ENCODE measurements at regions not wholly inside any gene's neighbourhood (a gene's known extent, or its start where the extent isn't known, plus 50 kb on each side); places are given as distances from the start of the nearest gene placed in this dataset.

- no peak for DNase-seq
Observed at GRCh38 chr18:28652654-28653053, 475.7 kb upstream of the CDH2 start.

GRCh38 chr18:28651298-28651697 lies 474.4 kb upstream of the CDH2 start:
- DNase-seq, result no peak

DNA sequence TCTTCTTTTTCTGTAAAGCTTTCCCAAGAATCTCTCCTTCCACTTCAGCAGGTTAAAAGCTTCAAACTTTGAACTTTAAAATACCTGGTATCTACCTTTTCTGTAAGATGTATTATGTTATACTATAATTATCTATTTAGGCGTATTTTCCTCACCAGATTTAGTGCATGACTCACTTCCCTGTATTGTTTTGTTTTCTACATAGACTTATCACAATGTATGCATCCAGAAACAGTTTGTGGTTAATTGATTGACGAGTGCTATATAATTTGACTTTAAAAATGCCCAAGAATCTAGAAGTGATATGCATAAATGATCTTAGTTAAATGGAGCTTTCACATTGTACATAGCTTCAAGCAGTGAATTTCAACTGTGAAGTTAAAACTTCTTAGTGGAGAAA lies 473.9 kb upstream of the CDH2 start:
- no peak for DNase-seq

GRCh38 chr18:28647961-28648360 lies 471.0 kb upstream of the CDH2 start:
- DNase-seq, result no peak

DNA sequence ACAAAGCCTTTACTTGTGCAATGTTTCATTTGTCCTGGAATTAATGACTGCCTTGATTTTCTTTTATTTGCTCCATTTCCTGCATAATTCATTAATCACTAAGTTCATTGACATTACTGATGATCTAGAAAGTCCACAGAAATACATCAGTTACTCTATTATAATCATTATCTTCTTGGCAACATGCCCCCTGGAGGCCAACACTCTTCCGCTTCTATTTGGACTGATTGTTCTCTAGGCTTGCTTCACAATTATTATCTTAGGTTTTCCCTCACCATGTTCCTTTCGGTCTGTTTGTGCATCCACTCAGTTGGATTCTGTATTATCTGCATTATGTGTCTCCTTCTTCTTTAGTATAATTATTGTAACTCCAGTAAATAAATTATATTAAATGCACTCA lies 461.0 kb upstream of the CDH2 start:
- no peak for DNase-seq

DNA sequence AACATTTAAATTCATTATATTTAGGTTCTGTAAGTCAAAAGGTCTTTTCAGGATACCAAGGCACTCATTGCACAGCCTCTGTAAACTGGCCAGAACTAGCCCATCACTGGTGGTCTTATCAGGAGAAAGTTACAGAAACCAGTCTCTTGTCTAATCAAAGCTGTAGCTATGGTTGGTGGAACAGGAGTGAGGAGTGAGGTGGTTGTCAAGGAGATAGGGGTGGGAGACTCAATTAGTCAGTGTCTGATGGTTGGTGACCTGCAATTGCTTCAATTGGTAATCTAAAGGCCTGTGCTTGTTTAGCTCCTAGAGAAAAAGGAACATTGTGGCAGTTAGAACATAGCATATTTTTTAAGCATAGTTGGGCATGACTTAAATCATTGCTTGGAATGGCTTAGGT lies 458.6 kb upstream of the CDH2 start:
- no peak for DNase-seq

GRCh38 chr18:28626756-28627155 lies 449.8 kb upstream of the CDH2 start:
- DNase-seq, result no peak

DNA sequence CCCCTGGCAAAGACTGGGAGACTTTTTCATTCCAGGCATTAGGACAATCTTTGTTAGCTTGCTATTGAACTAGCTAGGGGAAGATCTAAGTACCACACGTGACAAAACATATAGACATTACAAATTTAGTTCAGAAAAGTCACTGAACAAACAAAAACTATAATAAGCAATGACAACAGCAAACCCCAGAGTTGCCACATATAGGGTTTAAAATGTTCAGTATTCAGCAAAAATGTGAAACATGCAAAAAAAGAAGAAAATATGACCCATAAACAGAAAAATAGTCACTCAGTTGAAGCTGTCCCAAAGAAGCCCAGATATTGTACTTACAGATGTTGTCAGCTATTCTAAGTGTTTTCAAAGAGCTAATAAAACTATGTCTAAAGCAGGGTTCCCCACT lies 431.1 kb upstream of the CDH2 start:
- DNase-seq, result no peak

DNA sequence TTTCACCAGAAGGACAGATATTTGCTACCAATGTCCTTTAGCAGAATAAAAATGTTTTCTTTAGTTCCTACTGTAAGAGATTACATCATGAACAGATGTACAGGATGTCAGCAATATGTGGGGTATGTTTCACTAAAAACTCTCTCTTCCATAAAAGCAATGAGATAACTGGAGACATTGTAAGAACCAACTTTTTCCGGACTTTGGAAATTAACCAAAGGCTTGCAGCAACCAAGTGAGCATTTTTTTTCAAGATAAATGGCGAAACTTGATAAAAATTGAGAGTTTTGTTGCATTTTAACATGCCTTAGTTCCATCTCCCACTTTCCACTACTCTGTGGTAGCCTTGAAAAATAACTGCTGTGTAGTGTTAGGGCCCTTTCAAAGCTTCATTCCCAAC lies 429.8 kb upstream of the CDH2 start:
- DNase-seq, result no peak

- DNase-seq, result no peak
Observed at GRCh38 chr18:28602391-28602790, 425.5 kb upstream of the CDH2 start.

DNA sequence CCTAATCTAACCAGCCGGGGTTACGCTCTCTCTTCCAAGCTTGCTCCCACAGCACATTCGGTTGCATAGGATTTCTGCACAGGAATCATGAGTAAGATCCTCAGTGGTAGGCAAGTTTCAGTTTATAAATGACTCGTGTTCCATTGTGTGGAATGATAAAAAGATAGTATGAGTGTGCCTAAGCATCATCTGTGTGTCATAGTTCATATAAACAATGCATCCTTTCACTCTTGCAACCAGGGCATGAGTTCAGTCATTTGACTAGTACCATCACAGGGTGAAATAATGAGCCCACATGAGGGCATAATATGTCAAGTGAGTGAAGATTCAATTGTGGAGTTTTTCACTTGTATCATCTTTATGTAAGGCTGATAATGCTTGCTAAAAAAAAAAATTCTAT lies 417.1 kb upstream of the CDH2 start:
- no peak for DNase-seq

GRCh38 chr18:28588884-28589549 lies 412.1 kb upstream of the CDH2 start:
- DNase-seq, result no peak

DNA sequence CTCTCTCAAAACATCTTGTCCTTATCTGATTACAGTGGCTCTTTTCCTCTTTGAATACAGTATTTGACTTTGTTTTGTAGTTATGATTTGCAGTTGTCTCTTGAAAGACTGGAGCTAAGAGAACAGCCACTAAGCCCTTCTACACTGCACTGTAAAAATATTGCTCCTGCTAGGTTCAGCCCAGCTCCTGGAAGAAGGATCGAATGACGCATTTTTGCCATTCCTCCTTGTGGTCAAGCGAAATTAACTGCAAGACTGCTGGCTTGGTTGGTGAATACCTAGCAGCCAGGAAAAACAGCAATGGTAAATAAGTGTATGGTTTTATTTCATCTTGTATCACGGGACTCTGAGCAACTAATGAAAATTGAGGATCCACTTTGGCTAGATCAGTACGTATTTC lies 407.8 kb upstream of the CDH2 start:
- DNase-seq, result no peak

DNA sequence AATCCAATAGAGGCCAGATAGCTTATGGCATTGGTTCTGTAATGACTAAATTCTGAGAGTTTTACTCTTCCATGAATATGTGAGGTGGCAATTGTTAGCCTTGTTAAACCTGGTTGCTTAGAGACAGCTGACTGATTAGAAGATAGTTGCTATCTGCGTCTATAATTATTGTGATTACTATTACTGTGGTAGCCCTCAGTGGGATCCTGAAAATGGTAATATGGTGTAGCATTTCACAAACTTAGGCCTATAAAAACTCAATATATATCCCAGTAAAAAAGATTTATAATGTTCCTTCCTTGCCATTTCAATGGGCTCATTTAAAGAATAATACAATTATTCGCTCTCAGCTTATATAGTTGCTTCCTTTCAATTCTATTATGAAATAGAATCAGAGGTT lies 405.8 kb upstream of the CDH2 start:
- DNase-seq, result no peak

DNA sequence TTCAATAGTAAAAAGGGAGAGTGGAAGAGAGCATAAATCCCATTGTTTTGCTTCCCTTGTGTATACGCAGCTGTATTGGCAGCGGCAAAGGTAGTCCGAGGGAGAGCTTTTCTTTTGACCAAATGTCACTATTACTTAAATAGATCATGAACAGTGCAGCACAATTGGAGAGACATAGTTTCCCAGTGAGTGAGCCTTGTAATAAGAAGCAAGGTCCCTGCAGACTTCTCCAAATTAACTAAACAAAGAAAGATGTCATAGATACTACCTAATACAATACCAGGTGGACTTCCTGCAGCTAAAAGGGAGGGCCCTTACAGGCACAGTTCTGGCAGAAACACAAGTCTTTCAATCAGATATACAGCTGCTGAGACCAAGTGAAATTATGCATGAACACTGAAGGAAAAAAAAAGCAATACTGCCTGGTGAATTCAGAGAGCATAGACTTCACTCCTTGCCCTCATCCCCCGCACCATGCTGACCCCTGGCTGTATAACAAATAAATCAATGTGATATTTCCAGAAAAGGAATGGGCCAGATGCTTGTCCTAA lies 404.7 kb upstream of the CDH2 start:
- no peak for DNase-seq

DNA sequence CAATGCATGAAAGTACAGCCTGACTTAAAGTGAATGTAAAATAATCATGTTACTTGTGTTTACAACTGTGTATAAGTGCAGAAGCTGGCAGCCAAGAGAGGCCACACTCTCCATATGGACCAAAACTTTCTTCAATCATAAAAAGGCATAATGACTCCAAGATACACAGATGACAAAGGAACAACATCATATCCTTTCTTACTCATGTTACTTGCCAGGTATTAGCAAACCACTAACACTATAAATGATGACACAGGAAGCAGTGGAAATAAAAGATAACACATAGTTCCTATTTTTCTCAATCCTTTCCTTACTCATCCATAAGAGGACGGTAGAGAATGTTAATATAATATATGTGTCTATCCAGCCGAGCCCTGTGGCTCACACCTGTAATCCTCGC lies 400.0 kb upstream of the CDH2 start:
- no peak for DNase-seq

DNA sequence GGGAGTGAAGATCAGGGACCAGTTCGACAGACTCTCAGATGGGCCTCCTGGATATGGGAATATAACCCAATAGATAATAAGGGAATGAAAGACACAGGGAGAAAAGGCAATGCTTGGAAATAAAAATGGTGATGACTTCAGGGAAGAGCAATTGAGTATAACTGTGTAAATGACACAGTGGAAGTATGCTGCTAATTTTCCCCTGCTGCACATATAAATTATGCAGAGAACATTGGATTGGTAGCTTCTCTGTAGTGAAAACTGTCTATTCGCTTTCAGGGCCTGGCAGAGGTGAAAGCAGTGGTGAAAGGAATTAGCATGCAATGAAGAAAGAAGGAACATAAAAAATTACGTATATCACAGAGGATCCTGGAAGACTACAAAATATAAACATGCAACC lies 398.2 kb upstream of the CDH2 start:
- no peak for DNase-seq

DNA sequence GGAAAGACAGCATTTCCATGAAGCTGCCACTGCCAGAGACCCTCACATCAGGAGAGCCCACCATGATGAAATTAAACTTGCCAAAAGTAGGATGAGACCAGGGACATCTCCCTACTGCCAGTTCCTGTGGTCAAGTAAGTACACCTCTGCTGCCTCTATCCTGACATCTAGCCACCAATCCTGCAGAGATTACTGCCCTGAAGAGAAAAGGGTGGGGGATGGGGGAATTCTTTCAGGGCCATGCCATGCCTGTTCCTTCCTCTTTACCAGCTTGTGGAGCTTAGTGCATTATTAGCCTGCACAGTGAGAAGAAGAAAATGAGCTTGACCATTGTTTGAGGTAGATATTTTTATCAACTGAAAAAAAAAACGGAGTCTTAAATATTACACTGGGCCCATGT lies 397.2 kb upstream of the CDH2 start:
- no peak for DNase-seq

DNA sequence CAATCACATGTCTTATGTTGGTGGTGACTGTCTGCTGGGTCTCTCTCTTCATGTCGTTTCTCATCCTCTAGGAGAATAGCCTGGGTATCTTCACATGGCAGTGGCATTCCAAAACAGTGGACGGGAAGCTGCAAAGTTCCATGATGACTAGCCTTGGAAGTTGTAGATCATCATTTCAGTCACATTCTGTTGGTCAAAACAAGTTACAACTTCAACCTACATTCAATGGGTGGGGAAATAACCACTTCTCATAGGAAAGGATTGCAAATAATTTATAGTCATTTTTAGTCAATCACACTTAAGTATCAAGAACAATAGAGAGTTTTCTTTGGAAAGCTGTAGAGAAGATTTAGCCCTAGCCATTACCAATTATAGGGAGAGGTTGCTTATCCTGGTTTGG lies 395.0 kb upstream of the CDH2 start:
- no peak for DNase-seq

DNA sequence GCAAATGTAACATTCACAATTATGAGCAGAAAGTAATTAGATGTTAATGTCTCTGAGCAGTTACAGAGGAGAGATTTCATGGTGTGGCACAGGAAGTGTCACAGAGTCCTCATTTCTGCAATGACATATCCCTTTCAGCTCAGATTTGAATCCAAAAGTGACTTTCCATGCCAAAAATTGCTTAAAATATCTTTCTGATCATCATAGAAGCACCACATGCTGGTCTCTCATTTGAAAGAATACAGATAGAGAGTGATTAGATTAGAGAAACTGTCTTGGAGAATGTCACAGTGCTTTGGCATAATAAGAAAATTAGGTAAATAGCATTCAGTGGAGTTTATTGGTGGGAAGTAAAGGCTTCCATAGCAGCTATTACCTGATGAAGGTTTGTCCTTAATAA lies 383.4 kb upstream of the CDH2 start:
- no peak for DNase-seq

DNA sequence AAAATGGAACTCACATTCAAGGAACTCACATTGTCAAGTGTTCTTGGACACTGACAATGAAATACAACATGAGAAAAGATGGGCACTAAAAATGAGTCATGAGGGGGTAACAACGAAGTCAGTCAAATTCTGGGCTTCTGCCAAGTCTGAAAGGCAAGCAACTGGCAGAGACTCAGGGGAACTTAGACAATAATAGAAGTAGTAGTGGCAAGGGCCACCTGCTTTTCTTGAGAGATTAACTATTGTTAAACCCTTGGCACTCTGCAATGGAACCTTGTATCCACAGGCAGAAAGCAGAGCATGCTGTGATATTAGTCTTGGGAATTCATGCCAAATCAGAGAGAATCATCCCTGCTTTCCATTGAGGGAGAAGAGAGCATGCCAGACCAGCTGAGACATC lies 382.6 kb upstream of the CDH2 start:
- no peak for DNase-seq

GRCh38 chr18:28541934-28542333 lies 365.0 kb upstream of the CDH2 start:
- no peak for DNase-seq

DNA sequence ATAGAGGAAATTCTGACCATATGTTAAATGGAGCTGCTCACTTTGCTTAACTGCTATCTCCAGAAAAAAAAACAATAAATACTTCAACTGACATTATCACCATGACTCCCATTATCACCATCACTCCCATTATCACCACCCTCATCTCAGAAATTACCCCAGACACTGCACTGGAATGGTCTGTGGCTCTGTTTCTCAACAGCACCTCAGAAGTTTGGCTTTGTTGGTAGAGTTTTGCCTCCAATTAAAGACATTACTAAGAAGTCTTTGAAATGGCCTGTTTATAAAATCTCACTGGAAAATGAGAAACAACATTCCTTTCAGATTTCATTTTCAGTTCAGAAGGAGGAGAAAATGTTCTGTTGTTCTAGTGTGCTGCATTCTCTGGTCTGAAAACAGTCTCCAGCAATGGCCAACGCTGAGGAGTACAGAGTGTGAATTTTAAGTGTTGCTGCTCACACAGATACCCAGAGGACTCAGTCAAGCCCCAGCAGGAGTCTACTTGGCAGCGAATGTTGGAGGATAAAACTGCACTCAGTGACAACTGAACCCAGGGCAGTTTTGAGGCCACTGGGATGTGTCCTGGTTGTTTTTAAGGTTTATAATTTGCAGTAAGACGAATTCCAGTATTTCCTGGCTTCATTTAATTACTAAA lies 364.5 kb upstream of the CDH2 start:
- no peak for DNase-seq

GRCh38 chr18:28529644-28530043 lies 352.7 kb upstream of the CDH2 start:
- DNase-seq, result no peak

- DNase-seq, result no peak
Observed at GRCh38 chr18:28526196-28526595, 349.3 kb upstream of the CDH2 start.

Measured in suppressor macrophage treated with lipopolysaccharide for 1 hour (primary cell).